ENCODE measurements at regions not wholly inside any gene's neighbourhood (a gene's known extent, or its start where the extent isn't known, plus 50 kb on each side); places are given as distances from the start of the nearest gene placed in this dataset.

DNA sequence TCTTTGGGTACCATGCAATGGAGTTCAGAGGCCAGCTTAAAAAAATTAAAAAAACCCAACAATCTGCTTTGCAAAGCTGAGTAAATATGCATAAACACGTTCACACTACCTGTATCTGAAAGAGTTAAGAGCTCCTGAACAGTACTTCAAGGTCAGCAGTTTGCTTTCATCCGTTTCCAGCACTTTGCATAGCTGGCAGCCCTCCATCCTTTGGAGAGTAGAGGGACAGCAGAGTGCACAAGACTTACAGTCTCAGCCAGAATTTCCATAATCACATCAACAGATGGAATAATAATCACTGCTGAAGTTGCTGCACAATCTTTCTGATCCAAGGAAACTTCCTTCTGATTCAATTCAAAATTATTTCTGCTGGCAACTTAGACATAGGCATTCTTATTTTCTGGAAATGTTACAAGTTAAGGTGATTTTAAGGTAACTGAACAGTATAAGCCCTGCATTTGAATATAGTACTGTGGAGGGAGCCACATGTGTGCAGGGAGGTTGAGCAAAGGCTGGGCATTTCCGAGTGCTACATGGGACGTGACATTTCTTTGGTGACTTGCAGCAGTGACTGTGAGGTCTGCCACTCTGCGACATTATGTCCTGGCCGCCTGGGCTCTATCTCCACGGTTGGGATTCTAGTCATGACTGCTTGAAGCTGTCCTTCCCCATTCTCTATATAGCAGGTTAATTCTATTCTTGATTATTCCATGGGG lies 73.5 kb upstream of the EMCN start:
- Histone ChIP-seq H3K36me3 (no peaks in the 10 kb centered on the region), H3K4me1 (peaks cover 7 to 19% (median 17%) of the 10 kb centered on the region in 3 donors), H3K27ac (no peak overlapping the region), H3K9me3 (no peaks in the 10 kb centered on the region), H3K4me3 (no peak overlapping the region), H3K27me3 (no peaks in the 10 kb centered on the region)
- WGBS, 2 donors, result 26 to 27% methylated on average over 7 of the region's 7 CpGs
- FAIRE-seq, result no peak
- intact Hi-C loops (cut with DNase I), result no loop called here
- peak; percentile 71 to 86 (median 80) for DNase-seq
- peak; percentile 98 to 100 (median 99) for ATAC-seq
- TF ChIP-seq, protein P1, sequence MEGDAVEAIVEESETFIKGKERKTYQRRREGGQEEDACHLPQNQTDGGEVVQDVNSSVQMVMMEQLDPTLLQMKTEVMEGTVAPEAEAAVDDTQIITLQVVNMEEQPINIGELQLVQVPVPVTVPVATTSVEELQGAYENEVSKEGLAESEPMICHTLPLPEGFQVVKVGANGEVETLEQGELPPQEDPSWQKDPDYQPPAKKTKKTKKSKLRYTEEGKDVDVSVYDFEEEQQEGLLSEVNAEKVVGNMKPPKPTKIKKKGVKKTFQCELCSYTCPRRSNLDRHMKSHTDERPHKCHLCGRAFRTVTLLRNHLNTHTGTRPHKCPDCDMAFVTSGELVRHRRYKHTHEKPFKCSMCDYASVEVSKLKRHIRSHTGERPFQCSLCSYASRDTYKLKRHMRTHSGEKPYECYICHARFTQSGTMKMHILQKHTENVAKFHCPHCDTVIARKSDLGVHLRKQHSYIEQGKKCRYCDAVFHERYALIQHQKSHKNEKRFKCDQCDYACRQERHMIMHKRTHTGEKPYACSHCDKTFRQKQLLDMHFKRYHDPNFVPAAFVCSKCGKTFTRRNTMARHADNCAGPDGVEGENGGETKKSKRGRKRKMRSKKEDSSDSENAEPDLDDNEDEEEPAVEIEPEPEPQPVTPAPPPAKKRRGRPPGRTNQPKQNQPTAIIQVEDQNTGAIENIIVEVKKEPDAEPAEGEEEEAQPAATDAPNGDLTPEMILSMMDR (IDR thresholded peaks at IDR 0.05), result no peak

DNA sequence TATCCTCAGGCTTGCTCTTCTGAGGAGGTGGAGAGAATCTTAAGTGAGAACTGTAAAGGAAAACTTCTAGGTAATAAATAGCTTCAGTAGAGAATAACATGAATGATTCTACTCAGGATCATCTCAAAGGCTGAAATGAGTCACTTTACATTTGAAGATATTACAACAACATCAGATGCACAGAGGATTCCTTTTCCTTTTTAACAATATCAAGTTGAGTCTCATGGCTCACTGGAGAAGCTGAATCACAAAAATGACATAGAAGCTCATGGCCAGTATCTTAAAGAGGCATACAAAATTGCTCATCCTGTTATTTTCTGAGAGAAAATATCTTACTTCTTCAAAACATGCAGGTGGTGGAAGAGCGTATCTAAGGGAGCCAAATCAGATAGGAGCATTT lies 72.5 kb upstream of the EMCN start:
- 60 to 67% methylated on average over 1 of the region's 1 CpG for WGBS, 2 donors

DNA sequence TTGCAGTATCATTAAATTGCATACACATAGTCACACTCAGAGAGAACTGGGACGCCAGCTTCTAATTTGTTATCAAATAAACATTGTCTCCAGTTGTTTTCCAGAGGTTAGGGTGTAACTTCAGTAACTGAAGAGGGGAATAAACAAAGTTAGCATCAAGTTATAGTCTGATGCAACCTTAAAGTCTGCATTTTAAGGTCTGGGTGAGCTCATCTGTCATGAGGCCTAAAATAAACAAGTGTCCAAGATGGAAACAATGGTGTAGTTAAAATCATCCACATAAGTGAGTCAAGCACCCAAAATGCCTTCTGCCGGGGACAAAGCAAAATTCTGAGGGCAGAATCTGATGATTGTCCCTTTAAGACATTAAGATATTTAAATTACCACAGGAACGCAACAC lies 70.3 kb upstream of the EMCN start:
- ATAC-seq (no peak), FAIRE-seq (no peak), DNase-seq (no peak)
- Histone ChIP-seq H3K27me3 (no peaks in the 10 kb centered on the region), H3K4me3 (no peak overlapping the region), H3K4me1 (peaks cover 7 to 19% (median 17%) of the 10 kb centered on the region in 3 donors), H3K27ac (no peak overlapping the region), H3K9me3 (no peaks in the 10 kb centered on the region), H3K36me3 (no peaks in the 10 kb centered on the region)
- WGBS, 2 donors, result 88 to 92% methylated on average over 3 of the region's 3 CpGs
- intact Hi-C loops (cut with DNase I), result no loop called here
- TF ChIP-seq, protein P1 (IDR thresholded peaks at IDR 0.05), result no peak

More for the DNA sequence above, 72.5 kb upstream of the EMCN start:
- no peaks in the 10 kb centered on the region for H3K27me3 ChIP-seq
- ATAC-seq, result no peak
- no peaks in the 10 kb centered on the region for H3K36me3 ChIP-seq
- H3K4me3 ChIP-seq, result no peak overlapping the region
- TF ChIP-seq, protein P1 (IDR thresholded peaks at IDR 0.05), result no peak
- intact Hi-C loops (cut with DNase I), result no loop called here
- H3K9me3 ChIP-seq, result no peaks in the 10 kb centered on the region
- no peak for FAIRE-seq
- peaks cover 7 to 19% (median 17%) of the 10 kb centered on the region in 3 donors for H3K4me1 ChIP-seq
- no peak for DNase-seq
- no peak overlapping the region for H3K27ac ChIP-seq

DNA sequence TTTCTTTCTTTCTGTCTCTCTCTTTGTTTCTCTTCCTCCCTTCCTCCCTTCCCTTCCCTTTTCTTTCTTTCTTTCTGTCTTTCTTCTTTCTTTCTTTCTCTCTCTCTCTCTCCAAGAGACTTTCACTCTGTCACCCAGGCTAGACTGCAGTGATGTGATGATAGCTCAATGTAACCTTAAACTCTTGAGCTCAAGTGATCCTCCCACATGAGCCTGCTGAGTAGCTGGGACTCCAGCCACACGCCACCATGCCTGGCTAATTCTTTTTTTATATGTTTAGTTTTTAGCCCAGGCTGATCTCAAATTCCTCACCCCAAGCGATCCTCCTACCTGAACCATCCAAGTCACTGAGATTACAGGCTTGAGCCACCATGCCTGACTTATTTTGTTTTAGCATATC lies 64.3 kb upstream of the EMCN start:
- Histone ChIP-seq H3K36me3 (no peaks in the 10 kb centered on the region), H3K4me1 (no peaks in the 10 kb centered on the region), H3K27me3 (no peaks in the 10 kb centered on the region), H3K4me3 (no peak overlapping the region), H3K9me3 (no peaks in the 10 kb centered on the region), H3K27ac (no peak overlapping the region)
- 87 to 91% methylated on average over 2 of the region's 2 CpGs for WGBS, 2 donors
- intact Hi-C loops (cut with DNase I), result no loop called here
- FAIRE-seq (no peak), ATAC-seq (no peak), DNase-seq (no peak)
- TF ChIP-seq, protein P1 (IDR thresholded peaks at IDR 0.05), result no peak

DNA sequence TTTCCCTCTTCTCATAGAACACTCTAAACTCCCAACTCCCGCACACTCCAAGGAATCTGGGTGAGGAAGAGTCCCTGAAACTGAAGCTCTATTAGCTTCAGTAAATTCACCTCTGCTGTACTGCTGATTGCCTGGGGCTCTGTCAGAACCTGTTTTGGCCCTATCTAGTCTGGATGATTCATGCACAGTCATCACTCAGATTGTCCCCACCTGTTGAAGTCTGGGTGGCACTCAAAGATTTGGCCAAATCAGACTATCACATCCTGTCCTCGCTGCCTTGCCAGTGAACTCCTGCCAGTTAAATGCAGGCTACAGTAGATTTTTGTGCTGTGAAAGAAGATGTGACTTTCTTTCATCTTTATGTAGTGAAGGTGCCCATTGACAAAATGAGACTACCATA lies 63.5 kb upstream of the EMCN start:
- Histone ChIP-seq H3K9me3 (no peaks in the 10 kb centered on the region), H3K4me1 (no peaks in the 10 kb centered on the region), H3K36me3 (no peaks in the 10 kb centered on the region), H3K27me3 (no peaks in the 10 kb centered on the region), H3K4me3 (no peak overlapping the region), H3K27ac (no peak overlapping the region)
- 86 to 92% methylated on average over 2 of the region's 2 CpGs for WGBS, 2 donors
- intact Hi-C loops (cut with DNase I), result no loop called here
- ATAC-seq (no peak), FAIRE-seq (no peak), DNase-seq (no peak)
- TF ChIP-seq, protein P1 (IDR thresholded peaks at IDR 0.05), result no peak
